Right lobe of liver (tissue), 4 donors: ENCODE measurements at regions not wholly inside any gene's neighbourhood (a gene's known extent, or its start where the extent isn't known, plus 50 kb on each side); places are given as distances from the start of the nearest gene placed in this dataset.

Source experiments
- POLR2A ChIP-seq: fragments of 450-650 bp; IDR thresholded peaks from one replicate; pipeline ENCODE4 v1.6.1; 2017; ENCODE audit warnings: antibody characterized with exemption, mild to moderate bottlenecking
- TF ChIP-seq, protein P1 (sequence below), 4 donors: fragments of 200-600 bp in 3 of 4; fragments of 450-650 bp in 1 of 4; IDR thresholded peaks; one replicate each; pipeline versions ENCODE4 v1.5.1 to v1.8.0; 2016 to 2022; ENCODE audit warnings: antibody characterized with exemption in 4 of 4, mild to moderate bottlenecking in 2 of 4
- donor health status: DM: no; HTN: no; CAD: no.
- donor health status: DM: no; HTN: no; CAD: no.
- donor health status: DM: no; HTN: yes; CAD: no.

DNA sequence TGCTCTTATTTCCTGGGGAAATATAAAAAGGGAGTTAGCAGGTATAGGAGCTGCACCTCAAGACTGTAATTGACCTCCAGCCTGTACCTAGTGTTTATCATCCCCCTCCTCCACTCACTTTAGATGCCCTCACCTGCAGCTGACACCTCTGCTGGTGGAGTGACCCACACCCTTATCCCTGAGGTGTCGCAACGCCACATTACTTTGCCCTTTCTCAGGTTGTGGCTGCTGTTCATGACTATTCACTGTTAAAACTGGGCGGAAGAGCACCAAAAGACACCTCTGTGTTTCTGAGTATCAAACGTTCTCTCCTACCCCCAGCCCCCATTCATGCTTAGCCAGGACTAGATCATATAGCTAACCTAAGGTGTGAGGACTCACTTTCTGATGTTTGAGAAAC is 101.5 kb upstream of the ADAMTS3 start:
- TF ChIP-seq, protein P1, sequence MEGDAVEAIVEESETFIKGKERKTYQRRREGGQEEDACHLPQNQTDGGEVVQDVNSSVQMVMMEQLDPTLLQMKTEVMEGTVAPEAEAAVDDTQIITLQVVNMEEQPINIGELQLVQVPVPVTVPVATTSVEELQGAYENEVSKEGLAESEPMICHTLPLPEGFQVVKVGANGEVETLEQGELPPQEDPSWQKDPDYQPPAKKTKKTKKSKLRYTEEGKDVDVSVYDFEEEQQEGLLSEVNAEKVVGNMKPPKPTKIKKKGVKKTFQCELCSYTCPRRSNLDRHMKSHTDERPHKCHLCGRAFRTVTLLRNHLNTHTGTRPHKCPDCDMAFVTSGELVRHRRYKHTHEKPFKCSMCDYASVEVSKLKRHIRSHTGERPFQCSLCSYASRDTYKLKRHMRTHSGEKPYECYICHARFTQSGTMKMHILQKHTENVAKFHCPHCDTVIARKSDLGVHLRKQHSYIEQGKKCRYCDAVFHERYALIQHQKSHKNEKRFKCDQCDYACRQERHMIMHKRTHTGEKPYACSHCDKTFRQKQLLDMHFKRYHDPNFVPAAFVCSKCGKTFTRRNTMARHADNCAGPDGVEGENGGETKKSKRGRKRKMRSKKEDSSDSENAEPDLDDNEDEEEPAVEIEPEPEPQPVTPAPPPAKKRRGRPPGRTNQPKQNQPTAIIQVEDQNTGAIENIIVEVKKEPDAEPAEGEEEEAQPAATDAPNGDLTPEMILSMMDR (IDR thresholded peaks at IDR 0.05), result no peak
- TF ChIP-seq POLR2A, result no peak
